ENCODE measurements at regions not wholly inside any gene's neighbourhood (a gene's known extent, or its start where the extent isn't known, plus 50 kb on each side); places are given as distances from the start of the nearest gene placed in this dataset.
"Not testable (repeated sequence)": the region's sequence is repeated elsewhere in the genome, so short reads cannot be mapped to it uniquely, and the experiment has no call there.

DNA sequence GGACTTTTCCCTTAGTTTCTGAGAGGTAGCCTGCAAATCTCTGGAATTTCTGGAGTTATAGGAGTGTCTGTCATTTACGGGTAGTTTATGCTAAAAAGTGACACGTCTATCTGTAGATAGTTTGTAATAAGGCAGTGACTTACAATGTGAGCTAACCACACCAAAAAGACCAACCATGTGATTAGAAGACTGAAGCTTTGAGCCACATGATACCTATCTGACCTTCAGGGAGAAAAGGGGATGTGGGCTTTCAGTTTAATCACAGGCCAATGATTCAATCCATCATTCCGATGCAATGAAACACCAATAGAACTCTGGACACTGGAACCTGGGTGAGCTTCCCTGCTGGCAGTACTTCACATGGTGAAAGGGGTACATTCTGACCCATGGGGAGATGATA is 254.6 kb upstream of the GK2 start:
- Mint-ChIP-seq H3K4me1 (ENCODE audit: low read depth) (no peaks in the 10 kb centered on the region), H3K27ac (no peak overlapping the region), H3K27me3 (ENCODE audit: insufficient read depth) (no peaks in the 10 kb centered on the region), H3K9me3 (peaks cover 14% of the 10 kb centered on the region), H3K36me3 (ENCODE audit: low read depth) (no peaks in the 10 kb centered on the region), H3K4me3 (no peak overlapping the region)
- no peak for DNase-seq
- TF ChIP-seq, protein P1, sequence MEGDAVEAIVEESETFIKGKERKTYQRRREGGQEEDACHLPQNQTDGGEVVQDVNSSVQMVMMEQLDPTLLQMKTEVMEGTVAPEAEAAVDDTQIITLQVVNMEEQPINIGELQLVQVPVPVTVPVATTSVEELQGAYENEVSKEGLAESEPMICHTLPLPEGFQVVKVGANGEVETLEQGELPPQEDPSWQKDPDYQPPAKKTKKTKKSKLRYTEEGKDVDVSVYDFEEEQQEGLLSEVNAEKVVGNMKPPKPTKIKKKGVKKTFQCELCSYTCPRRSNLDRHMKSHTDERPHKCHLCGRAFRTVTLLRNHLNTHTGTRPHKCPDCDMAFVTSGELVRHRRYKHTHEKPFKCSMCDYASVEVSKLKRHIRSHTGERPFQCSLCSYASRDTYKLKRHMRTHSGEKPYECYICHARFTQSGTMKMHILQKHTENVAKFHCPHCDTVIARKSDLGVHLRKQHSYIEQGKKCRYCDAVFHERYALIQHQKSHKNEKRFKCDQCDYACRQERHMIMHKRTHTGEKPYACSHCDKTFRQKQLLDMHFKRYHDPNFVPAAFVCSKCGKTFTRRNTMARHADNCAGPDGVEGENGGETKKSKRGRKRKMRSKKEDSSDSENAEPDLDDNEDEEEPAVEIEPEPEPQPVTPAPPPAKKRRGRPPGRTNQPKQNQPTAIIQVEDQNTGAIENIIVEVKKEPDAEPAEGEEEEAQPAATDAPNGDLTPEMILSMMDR (IDR thresholded peaks at IDR 0.05): no peak

DNA sequence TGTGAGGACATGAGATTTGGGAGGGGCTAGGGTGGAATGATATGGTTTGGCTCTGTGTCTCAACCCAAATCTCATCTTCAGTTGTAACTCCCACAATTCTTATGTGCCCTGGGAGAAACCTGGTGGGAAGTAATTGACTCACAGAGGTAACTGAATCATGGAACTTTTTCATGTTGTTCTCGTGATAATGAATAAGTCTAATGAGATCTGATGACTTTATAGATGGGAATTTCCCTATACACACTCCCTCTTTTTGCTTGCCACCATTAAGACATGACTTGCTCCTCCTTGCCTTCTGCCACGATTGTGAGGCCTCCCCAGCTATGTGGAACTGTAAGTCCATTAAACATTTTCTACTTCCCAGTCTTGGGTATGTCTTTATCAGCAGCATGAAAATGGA is 253.2 kb upstream of the GK2 start:
- TF ChIP-seq, protein P1 (IDR thresholded peaks at IDR 0.05): no peak
- DNase-seq: no peak

DNA sequence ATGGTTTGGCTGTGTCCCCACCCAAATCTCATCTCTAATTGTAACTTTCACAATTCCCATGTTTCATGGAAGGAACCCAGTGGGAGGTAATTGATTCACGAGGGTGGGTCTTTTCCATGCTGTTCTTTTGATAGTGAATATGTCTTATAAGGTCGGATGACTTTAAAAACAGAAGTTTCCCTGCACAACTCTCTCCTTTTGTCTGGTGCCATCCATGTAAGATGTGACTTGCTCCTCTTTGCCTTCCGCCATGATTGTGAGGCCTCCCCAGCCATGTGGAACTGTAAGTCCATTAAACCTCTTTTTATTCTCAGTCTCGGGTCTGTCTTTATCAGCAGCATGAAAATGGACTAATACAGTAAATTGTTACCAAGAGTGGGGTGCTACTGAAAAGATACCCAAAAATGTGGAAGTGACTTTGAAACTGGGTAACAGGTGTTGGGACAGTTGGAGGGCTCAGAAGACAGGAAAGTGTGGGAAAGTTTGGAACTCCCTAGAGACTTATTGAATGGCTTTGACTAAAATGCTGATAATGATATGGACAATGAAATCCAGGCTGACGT is 251.4 kb upstream of the GK2 start:
- DNase-seq; H3K4me1 Mint-ChIP-seq (ENCODE audit: low read depth); H3K27me3 Mint-ChIP-seq (ENCODE audit: insufficient read depth); H3K4me3 Mint-ChIP-seq; H3K27ac Mint-ChIP-seq; H3K36me3 Mint-ChIP-seq (ENCODE audit: low read depth): not testable (repeated sequence)
- peaks cover 14% of the 10 kb centered on the region for H3K9me3 Mint-ChIP-seq

More for the DNA sequence above, 253.2 kb upstream of the GK2 start:
- peaks cover 14% of the 10 kb centered on the region for H3K9me3 Mint-ChIP-seq
- H3K27ac Mint-ChIP-seq: no peak overlapping the region
- no peak overlapping the region for H3K4me3 Mint-ChIP-seq
- H3K36me3 Mint-ChIP-seq (ENCODE audit: low read depth): no peaks in the 10 kb centered on the region
- H3K4me1 Mint-ChIP-seq (ENCODE audit: low read depth): no peaks in the 10 kb centered on the region
- no peaks in the 10 kb centered on the region for H3K27me3 Mint-ChIP-seq (ENCODE audit: insufficient read depth)

DNA sequence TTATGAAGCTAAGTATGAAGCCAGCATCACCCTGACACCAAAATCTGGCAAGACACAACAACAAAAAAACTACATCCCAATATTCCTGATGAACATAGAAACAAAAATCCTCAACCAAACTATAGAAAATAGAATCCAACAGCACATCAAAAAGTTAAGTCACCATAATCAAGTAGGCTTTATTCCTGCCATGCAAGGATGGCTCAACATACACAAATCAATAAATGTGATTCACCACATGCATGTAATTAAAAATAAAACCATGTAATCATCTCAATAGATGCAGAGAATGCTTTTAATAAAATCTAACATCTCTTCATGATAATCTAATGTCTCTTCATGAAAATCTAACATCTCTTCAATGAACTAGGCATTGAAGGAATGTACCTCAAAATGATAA is 249.4 kb upstream of the GK2 start:
- H3K36me3 Mint-ChIP-seq (ENCODE audit: low read depth): no peaks in the 10 kb centered on the region
- H3K27ac Mint-ChIP-seq: no peak overlapping the region
- H3K4me1 Mint-ChIP-seq (ENCODE audit: low read depth): no peaks in the 10 kb centered on the region
- TF ChIP-seq, protein P1 (IDR thresholded peaks at IDR 0.05): no peak
- no peak for DNase-seq
- no peak overlapping the region for H3K4me3 Mint-ChIP-seq
- no peaks in the 10 kb centered on the region for H3K27me3 Mint-ChIP-seq (ENCODE audit: insufficient read depth)
- peaks cover 14% of the 10 kb centered on the region for H3K9me3 Mint-ChIP-seq

DNA sequence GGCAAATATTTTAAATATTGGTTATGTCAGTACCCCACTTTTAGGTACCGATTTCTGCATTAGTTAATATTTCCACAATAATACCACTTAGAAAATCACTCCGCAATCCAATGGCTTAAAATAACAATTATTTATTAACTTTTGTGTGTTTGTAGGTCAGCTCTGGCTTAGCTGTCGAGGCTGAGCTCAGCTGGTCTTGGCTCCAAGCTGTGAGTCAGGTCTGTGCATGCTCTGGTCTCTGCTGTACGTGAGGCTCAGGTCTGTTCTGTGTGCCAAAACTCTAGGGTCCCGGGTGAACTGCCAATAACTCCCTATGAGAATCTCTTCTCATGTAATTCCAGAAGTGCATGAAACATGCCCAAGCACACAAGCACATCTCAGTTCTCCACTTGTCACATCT is 245.8 kb upstream of the GK2 start:
- TF ChIP-seq, protein P1 (IDR thresholded peaks at IDR 0.05): no peak
- no peak overlapping the region for H3K4me3 Mint-ChIP-seq
- 0 out of 2 replicates have a peak, but pooled peaks cover 5% of the 10 kb centered on the region for H3K4me1 Mint-ChIP-seq (ENCODE audit: low read depth)
- H3K27ac Mint-ChIP-seq: no peak overlapping the region
- H3K36me3 Mint-ChIP-seq (ENCODE audit: low read depth): no peaks in the 10 kb centered on the region
- H3K9me3 Mint-ChIP-seq: peaks cover 3% of the 10 kb centered on the region; the same call in 1 of the 2 replicates
- DNase-seq: no peak
- no peaks in the 10 kb centered on the region for H3K27me3 Mint-ChIP-seq (ENCODE audit: insufficient read depth)

DNA sequence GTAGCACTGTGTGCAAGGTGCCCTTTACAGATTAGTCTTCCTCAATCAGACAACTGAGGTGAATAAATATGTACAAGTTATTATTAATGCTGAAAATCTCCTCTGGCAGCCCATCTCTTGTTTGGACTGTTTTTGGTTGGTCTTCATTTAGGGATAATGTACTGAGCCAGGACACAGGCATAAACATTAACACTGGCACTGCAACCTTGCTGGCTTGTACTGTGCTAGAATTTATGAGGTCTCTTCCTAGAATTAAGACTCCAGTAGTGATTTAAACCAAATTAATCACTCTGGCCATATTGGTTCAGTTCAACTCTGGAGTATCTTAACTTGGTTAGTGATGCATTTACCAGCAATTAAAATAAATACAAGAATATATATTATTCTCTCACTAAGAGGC is 244.7 kb upstream of the GK2 start:
- DNase-seq: no peak
- no peaks in the 10 kb centered on the region; the same call in 1 of the 2 replicates for H3K9me3 Mint-ChIP-seq
- TF ChIP-seq, protein P1 (IDR thresholded peaks at IDR 0.05): no peak
- H3K4me1 Mint-ChIP-seq (ENCODE audit: low read depth): 0 out of 2 replicates have a peak, but pooled peaks cover 5% of the 10 kb centered on the region
- no peak overlapping the region for H3K27ac Mint-ChIP-seq
- H3K4me3 Mint-ChIP-seq: no peak overlapping the region
- no peaks in the 10 kb centered on the region for H3K36me3 Mint-ChIP-seq (ENCODE audit: low read depth)
- H3K27me3 Mint-ChIP-seq (ENCODE audit: insufficient read depth): no peaks in the 10 kb centered on the region
